Calu3 (cell line): ENCODE measurements at regions not wholly inside any gene's neighbourhood (a gene's known extent, or its start where the extent isn't known, plus 50 kb on each side); places are given as distances from the start of the nearest gene placed in this dataset.

Source experiments
- BruUV-seq: library from RNA; stranded (reverse); fragments of 400-500 nt; replicated peaks from 2 replicates; lab custom pipeline; 2021; lab: Mats Ljungman, UMichigan
- CTCF ChIA-PET: fragments of 300-600 bp; sonication (Branson Sonifier 250); formaldehyde crosslinking; loops from one replicate; lab custom pipeline; 2022; ENCODE audit warnings: antibody characterized with exemption; lab: Charles Lee
- DNase-seq: peaks from one replicate; pipeline ENCODE4 v3.0.0; 2022
- H3K27ac Mint-ChIP-seq: one replicate; pipeline ENCODE4 v1.8.0; 2022; ENCODE audit warnings: mixed read lengths; ENCODE audit not compliant: unreplicated experiment
- H3K27me3 Mint-ChIP-seq: one replicate; pipeline ENCODE4 v1.8.0; 2022; ENCODE audit warnings: mixed read lengths; ENCODE audit not compliant: unreplicated experiment
- H3K36me3 Mint-ChIP-seq: one replicate; pipeline ENCODE4 v1.8.0; 2022; ENCODE audit warnings: mild to moderate bottlenecking, moderate library complexity, mixed read lengths; ENCODE audit not compliant: insufficient read depth, unreplicated experiment
- H3K4me1 Mint-ChIP-seq: one replicate; pipeline ENCODE4 v1.8.0; 2022; ENCODE audit warnings: mild to moderate bottlenecking, low read depth, mixed read lengths; ENCODE audit not compliant: unreplicated experiment
- H3K4me3 Mint-ChIP-seq: one replicate; pipeline ENCODE4 v1.8.0; 2022; ENCODE audit warnings: mild to moderate bottlenecking, low read depth, moderate library complexity, mixed read lengths; ENCODE audit not compliant: unreplicated experiment
- H3K9me3 Mint-ChIP-seq: one replicate; pipeline ENCODE4 v1.8.0; 2022; ENCODE audit warnings: low read depth, mixed read lengths; ENCODE audit not compliant: unreplicated experiment
- intact Hi-C: fragments of 100-400 bp; cut with micrococcal nuclease; formaldehyde crosslinking; loops from one replicate; pipeline ENCODE4 v1.10.0; 2022; ENCODE audit not compliant: unreplicated experiment
- TF ChIP-seq, protein P1 (sequence below): fragments of 200-600 bp; IDR thresholded peaks from one replicate; pipeline ENCODE4 v1.8.0; 2022; ENCODE audit warnings: antibody characterized with exemption; ENCODE audit not compliant: unreplicated experiment

DNA sequence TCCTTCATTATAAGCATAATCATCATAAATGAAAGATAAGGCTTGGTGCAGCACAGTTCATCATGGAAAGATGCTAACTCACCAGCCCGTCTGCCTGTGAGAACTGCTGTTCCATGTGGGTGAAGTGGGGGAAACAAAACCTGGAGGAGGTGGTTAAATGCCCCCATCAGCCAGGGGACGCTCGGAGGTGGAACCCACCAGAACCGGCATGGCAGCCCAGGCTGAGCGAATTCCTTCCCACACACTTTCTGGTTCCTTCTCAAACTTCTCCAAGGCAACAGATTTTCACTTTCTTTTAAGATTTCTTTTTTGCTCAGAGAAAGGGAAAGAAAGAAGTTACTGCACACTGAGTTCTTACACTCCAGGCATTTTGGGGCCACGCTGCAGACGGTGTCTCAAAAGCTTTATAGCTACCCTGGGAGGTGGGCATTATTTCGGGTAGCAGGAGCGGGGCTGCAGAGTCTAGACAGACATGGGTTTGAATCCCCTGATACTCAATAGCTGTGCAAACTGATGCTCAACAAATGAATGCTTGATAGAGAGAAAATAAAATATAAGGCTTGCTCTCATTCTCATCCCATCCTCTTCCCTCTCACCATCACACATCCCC lies 190.7 kb downstream of the BCL11B start:
- no TSS peak for BruUV-seq
- intact Hi-C loops: no loop called here
- Mint-ChIP-seq H3K36me3 (no peaks in the 10 kb centered on the region), H3K9me3 (peaks cover 3% of the 10 kb centered on the region), H3K27me3 (peaks cover 20% of the 10 kb centered on the region), H3K4me3 (no peak overlapping the region), H3K4me1 (no peaks in the 10 kb centered on the region), H3K27ac (no peak overlapping the region)
- CTCF ChIA-PET: no interaction called here
- TF ChIP-seq, protein P1, sequence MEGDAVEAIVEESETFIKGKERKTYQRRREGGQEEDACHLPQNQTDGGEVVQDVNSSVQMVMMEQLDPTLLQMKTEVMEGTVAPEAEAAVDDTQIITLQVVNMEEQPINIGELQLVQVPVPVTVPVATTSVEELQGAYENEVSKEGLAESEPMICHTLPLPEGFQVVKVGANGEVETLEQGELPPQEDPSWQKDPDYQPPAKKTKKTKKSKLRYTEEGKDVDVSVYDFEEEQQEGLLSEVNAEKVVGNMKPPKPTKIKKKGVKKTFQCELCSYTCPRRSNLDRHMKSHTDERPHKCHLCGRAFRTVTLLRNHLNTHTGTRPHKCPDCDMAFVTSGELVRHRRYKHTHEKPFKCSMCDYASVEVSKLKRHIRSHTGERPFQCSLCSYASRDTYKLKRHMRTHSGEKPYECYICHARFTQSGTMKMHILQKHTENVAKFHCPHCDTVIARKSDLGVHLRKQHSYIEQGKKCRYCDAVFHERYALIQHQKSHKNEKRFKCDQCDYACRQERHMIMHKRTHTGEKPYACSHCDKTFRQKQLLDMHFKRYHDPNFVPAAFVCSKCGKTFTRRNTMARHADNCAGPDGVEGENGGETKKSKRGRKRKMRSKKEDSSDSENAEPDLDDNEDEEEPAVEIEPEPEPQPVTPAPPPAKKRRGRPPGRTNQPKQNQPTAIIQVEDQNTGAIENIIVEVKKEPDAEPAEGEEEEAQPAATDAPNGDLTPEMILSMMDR: no peak
- no peak for DNase-seq

DNA sequence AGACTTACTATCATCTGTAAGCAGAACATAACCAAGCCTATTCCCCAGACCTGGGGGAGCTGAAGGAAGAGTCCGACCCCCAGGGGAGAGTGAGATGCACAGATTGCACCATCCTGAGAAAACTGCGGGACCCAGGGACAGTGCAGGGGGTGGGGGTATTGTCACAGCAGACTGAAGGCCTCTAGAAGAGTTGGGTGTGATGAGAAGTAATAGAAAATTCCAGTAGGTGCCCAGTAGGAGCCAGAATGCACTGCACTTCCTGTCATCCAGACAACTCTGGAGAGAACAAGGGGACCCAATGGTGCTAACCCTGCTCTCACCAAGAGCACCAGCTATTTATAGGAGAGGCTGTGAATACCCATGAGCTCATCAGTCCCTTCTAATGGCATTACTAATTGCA lies 190.1 kb downstream of the BCL11B start:
- DNase-seq: no peak
- Mint-ChIP-seq H3K27ac (no peak overlapping the region), H3K27me3 (peaks cover 17% of the 10 kb centered on the region), H3K36me3 (no peaks in the 10 kb centered on the region), H3K9me3 (peaks cover 3% of the 10 kb centered on the region), H3K4me1 (no peaks in the 10 kb centered on the region), H3K4me3 (no peak overlapping the region)
- intact Hi-C loops: no loop called here
- TF ChIP-seq, protein P1: no peak
- no TSS peak for BruUV-seq
- CTCF ChIA-PET: no interaction called here

DNA sequence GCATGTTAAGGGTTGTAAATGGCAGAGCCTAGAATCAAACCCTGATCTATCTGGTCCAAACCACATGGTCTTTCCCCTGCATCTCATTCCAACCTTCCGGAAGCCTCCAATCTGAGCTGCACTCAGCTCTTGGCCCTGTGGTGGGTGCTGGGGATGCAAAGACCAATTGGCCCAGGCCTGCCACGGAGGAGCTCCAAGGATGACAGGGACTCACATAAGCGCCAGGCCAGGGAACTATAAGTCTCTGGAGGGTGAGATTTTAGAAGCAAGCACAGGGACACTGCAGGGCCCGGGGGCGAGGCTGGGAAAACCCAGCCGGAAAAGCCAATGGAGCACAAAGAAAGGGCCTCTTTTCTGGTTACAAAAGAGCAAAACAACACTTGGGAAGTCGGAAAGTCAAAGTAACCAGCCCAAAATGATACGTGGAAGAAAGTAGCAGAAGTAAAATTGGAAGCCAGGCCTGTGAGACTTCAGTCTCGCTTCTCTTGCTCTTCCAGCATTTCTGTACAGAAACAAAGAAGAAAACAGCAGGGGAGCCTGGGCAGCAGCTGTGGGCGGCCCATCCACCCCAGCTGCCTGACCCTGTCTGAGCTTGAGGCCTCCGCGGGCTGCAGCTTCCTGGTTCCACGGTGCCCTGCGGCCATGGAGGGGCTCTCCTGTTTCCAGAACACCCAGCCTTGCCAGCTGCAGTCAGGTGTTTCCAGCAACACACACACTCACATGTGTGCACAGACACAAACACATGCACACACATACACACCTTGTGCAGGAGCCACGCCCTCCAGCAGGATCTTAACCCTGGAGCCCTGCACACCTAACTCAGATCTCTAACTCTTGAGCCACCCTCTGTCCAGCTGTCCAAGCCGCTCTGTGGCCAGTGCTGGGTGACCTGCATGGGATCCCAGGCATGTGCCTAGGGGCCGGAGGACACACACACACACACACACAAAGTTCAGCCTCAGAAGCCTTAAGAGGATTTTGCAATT lies 178.2 kb downstream of the BCL11B start:
- Mint-ChIP-seq H3K4me3 (no peak overlapping the region), H3K36me3 (no peaks in the 10 kb centered on the region), H3K9me3 (peaks cover 2% of the 10 kb centered on the region), H3K4me1 (no peaks in the 10 kb centered on the region), H3K27me3 (no peaks in the 10 kb centered on the region), H3K27ac (no peak overlapping the region)
- TF ChIP-seq, protein P1: no peak
- DNase-seq: no peak
- CTCF ChIA-PET: no interaction called here
- BruUV-seq: no TSS peak
- intact Hi-C loops: no loop called here

DNA sequence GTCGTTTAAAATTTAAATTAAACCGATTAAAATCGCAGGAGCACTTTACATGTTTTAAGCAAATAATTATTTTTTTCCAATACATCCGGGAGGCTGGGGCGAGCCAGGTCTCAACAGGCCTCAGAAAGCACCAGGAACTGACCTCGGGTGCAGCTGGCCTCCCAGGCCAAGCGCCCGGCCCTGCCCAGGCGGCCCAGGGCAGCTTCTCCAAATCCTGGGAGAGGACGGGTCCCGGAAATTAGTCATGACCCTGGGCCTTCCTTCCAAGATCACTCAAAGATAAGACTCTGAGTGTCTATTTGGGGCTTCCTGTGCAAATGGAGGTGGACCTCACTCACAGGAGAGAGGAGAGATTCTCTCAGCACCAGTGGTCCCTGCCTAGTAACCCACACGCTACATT lies 177.1 kb downstream of the BCL11B start:
- BruUV-seq: no TSS peak
- H3K27me3 Mint-ChIP-seq: no peaks in the 10 kb centered on the region
- CTCF ChIA-PET: no interaction called here
- TF ChIP-seq, protein P1: no peak
- H3K9me3 Mint-ChIP-seq: peaks cover 2% of the 10 kb centered on the region
- no peak for DNase-seq
- no peaks in the 10 kb centered on the region for H3K36me3 Mint-ChIP-seq
- H3K4me1 Mint-ChIP-seq: no peaks in the 10 kb centered on the region
- H3K4me3 Mint-ChIP-seq: no peak overlapping the region
- intact Hi-C loops: no loop called here
- no peak overlapping the region for H3K27ac Mint-ChIP-seq
